A549 (cell line): ENCODE measurements at regions not wholly inside any gene's neighbourhood (a gene's known extent, or its start where the extent isn't known, plus 50 kb on each side); places are given as distances from the start of the nearest gene placed in this dataset.

Experiments
- EP300 ChIP-seq, 2 experiments: fragments of >200 bp; sonication (Bioruptor Twin); formaldehyde crosslinking; IDR thresholded peaks; 2 replicates in 1 of 2; 3 replicates in 1 of 2; pipeline ENCODE4 v1.6.1; 2016 to 2017
- FOSL2 ChIP-seq, 2 experiments: fragments of 450-650 bp in 1 of 2; fragments of >200 bp in 1 of 2; sonication (Bioruptor Twin) in 1 of 2; formaldehyde crosslinking; IDR thresholded peaks; 2 replicates each; pipeline versions ENCODE4 v1.5.0 to v1.6.1; 2016 to 2020; ENCODE audit warnings: mild to moderate bottlenecking in 1 of 2, moderate library complexity in 1 of 2
- MAFK ChIP-seq: fragments of 450-650 bp; IDR thresholded peaks from 2 replicates; pipeline ENCODE4 v1.6.1; 2014; ENCODE audit not compliant: partially characterized antibody
- POLR2A ChIP-seq: IDR thresholded peaks from 2 replicates; pipeline ENCODE4 v1.6.1; 2012; ENCODE audit warnings: mild to moderate bottlenecking, low read length
- POLR2AphosphoS2 ChIP-seq: conservative IDR thresholded peaks from 2 replicates; pipeline ENCODE4 v1.6.1; 2012; ENCODE audit warnings: low read length, improper control_type of control experiment, inconsistent platforms
- RAD21 ChIP-seq, 2 experiments: fragments of >200 bp in 1 of 2; sonication (Bioruptor Twin) in 1 of 2; formaldehyde crosslinking in 1 of 2; IDR thresholded peaks in 1 of 2; conservative IDR thresholded peaks in 1 of 2; 2 replicates in 1 of 2; 3 replicates in 1 of 2; pipeline ENCODE4 v1.6.1; 2012 to 2018; ENCODE audit warnings: inconsistent platforms in 1 of 2
- RCOR1 ChIP-seq: fragments of 150-350 bp; IDR thresholded peaks from 2 replicates; pipeline ENCODE4 v1.6.1; 2014; ENCODE audit warnings: antibody characterized with exemption, low read length, low read depth
- RNF2 ChIP-seq: fragments of 200-600 bp; sonication (generic); IDR thresholded peaks from 2 replicates; pipeline ENCODE4 v1.6.1; 2016; ENCODE audit warnings: low read depth, mild to moderate bottlenecking, antibody characterized with exemption, moderate library complexity, borderline replicate concordance
- TF ChIP-seq, protein P1 (sequence below): IDR thresholded peaks from 2 replicates; pipeline ENCODE4 v1.6.1; 2012
- TF ChIP-seq, protein P2 (sequence below): fragments of >200 bp; sonication (Bioruptor Twin); formaldehyde crosslinking; IDR thresholded peaks from 3 replicates; pipeline ENCODE4 v1.5.1; 2016
- TF ChIP-seq, protein P3 (sequence below): fragments of >200 bp; sonication (Bioruptor Twin); formaldehyde crosslinking; IDR thresholded peaks from 3 replicates; pipeline ENCODE4 v1.6.1; 2016
- TF ChIP-seq, protein P4 (sequence below): fragments of 250-450 bp; sonication (Bioruptor Pico); IDR thresholded peaks from 2 replicates; pipeline ENCODE4 v1.5.0; 2021; ENCODE audit warnings: mild to moderate bottlenecking, moderate library complexity, borderline replicate concordance

DNA sequence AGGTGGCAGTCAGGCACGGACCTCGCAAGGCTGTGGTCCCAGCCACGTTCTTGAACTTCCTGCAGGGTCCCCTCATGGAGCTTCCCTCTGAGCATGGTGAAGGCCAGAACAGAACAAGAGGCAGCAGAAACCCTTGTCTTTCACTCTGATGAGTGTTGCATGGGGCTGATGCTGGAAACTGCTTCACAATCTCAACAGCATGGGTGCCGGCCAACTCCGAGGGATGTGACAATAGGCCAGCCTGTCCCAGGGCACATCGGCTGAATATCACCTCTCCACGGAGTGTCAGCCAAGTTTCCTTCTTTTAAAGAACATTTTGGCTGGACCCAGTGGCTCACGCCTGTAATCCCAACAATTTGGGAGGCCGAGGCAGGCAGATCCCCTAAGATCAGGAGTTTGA lies 173.9 kb downstream of the FOXO1 start:
- no peak for TF ChIP-seq EP300 (IDR thresholded peaks at IDR 0.05)
- no peak for TF ChIP-seq MAFK
- TF ChIP-seq FOSL2 (IDR thresholded peaks at IDR 0.05): no peak
- TF ChIP-seq FOSL2 (CRISPR knock-in tag; IDR thresholded peaks at IDR 0.05): no peak
- TF ChIP-seq RCOR1: no peak
- no peak for TF ChIP-seq POLR2A
- TF ChIP-seq RAD21 (conservative IDR thresholded peaks at IDR 0.05 in 1 of 2, IDR thresholded peaks at IDR 0.05 in 1 of 2): no peak
- TF ChIP-seq, protein P1, sequence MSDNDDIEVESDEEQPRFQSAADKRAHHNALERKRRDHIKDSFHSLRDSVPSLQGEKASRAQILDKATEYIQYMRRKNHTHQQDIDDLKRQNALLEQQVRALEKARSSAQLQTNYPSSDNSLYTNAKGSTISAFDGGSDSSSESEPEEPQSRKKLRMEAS: no peak
- TF ChIP-seq, protein P2, sequence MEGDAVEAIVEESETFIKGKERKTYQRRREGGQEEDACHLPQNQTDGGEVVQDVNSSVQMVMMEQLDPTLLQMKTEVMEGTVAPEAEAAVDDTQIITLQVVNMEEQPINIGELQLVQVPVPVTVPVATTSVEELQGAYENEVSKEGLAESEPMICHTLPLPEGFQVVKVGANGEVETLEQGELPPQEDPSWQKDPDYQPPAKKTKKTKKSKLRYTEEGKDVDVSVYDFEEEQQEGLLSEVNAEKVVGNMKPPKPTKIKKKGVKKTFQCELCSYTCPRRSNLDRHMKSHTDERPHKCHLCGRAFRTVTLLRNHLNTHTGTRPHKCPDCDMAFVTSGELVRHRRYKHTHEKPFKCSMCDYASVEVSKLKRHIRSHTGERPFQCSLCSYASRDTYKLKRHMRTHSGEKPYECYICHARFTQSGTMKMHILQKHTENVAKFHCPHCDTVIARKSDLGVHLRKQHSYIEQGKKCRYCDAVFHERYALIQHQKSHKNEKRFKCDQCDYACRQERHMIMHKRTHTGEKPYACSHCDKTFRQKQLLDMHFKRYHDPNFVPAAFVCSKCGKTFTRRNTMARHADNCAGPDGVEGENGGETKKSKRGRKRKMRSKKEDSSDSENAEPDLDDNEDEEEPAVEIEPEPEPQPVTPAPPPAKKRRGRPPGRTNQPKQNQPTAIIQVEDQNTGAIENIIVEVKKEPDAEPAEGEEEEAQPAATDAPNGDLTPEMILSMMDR: no peak
- TF ChIP-seq, protein P3, sequence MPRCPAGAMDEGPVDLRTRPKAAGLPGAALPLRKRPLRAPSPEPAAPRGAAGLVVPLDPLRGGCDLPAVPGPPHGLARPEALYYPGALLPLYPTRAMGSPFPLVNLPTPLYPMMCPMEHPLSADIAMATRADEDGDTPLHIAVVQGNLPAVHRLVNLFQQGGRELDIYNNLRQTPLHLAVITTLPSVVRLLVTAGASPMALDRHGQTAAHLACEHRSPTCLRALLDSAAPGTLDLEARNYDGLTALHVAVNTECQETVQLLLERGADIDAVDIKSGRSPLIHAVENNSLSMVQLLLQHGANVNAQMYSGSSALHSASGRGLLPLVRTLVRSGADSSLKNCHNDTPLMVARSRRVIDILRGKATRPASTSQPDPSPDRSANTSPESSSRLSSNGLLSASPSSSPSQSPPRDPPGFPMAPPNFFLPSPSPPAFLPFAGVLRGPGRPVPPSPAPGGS: no peak
- TF ChIP-seq POLR2AphosphoS2: no peak
- TF ChIP-seq, protein P4, sequence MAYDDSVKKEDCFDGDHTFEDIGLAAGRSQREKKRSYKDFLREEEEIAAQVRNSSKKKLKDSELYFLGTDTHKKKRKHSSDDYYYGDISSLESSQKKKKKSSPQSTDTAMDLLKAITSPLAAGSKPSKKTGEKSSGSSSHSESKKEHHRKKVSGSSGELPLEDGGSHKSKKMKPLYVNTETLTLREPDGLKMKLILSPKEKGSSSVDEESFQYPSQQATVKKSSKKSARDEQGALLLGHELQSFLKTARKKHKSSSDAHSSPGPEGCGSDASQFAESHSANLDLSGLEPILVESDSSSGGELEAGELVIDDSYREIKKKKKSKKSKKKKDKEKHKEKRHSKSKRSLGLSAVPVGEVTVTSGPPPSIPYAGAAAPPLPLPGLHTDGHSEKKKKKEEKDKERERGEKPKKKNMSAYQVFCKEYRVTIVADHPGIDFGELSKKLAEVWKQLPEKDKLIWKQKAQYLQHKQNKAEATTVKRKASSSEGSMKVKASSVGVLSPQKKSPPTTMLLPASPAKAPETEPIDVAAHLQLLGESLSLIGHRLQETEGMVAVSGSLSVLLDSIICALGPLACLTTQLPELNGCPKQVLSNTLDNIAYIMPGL (CRISPR knock-in tag): no peak
- TF ChIP-seq RNF2: no peak
